Transverse colon (tissue), 4 donors: ENCODE measurements at regions not wholly inside any gene's neighbourhood (a gene's known extent, or its start where the extent isn't known, plus 50 kb on each side); places are given as distances from the start of the nearest gene placed in this dataset.

Experiments used
- DNase-seq: peaks from one replicate; pipeline ENCODE4 v3.0.0-alpha.2; 2019
- H3K27ac ChIP-seq, 4 donors: fragments of 200-600 bp; sonication (generic); 2 replicates each; pipeline ENCODE4 v1.5.1; 2016 to 2018; ENCODE audit warnings: inconsistent platforms in 4 of 4
- H3K27me3 ChIP-seq: fragments of 200-600 bp; sonication (generic); 2 replicates; pipeline ENCODE4 v1.5.1; 2017; ENCODE audit warnings: inconsistent platforms
- H3K36me3 ChIP-seq, 4 donors: fragments of 200-600 bp; sonication (generic); 2 replicates each; pipeline ENCODE4 v1.5.1; 2017 to 2019; ENCODE audit warnings: inconsistent platforms in 4 of 4
- H3K4me1 ChIP-seq, 4 donors: fragments of 200-600 bp; sonication (generic); 2 replicates each; pipeline ENCODE4 v1.5.1; 2017 to 2020; ENCODE audit warnings: inconsistent platforms in 4 of 4
- H3K4me3 ChIP-seq, 4 donors: fragments of 200-600 bp; sonication (generic); 1 replicate in 1 of 4; 2 replicates in 3 of 4; pipeline versions ENCODE4 v1.5.1 to v1.6.1; 2017 to 2019; ENCODE audit warnings: inconsistent platforms in 4 of 4
- H3K9me3 ChIP-seq, 2 donors: fragments of 200-600 bp; sonication (generic); 2 replicates each; pipeline ENCODE4 v1.5.1; 2017 to 2019; ENCODE audit warnings: inconsistent platforms in 2 of 2
- CTCF ChIP-seq, 5 experiments: fragments of 200-600 bp in 3 of 5; fragments of 450-650 bp in 2 of 5; sonication (generic) in 3 of 5; IDR thresholded peaks; 1 replicate in 2 of 5; 2 replicates in 3 of 5; pipeline ENCODE4 v1.5.1; 2016 to 2017; ENCODE audit warnings: antibody characterized with exemption in 5 of 5, inconsistent platforms in 3 of 5, mild to moderate bottlenecking in 2 of 5, moderate library complexity in 1 of 5
- EP300 ChIP-seq: sonication (generic); formaldehyde crosslinking; IDR thresholded peaks from one replicate; pipeline ENCODE4 v1.6.1; 2017; ENCODE audit warnings: antibody characterized with exemption, low read depth
- POLR2A ChIP-seq: fragments of 450-650 bp; IDR thresholded peaks from one replicate; pipeline ENCODE4 v1.6.1; 2016; ENCODE audit warnings: antibody characterized with exemption, mild to moderate bottlenecking, moderate library complexity
- POLR2AphosphoS5 ChIP-seq, 3 donors: sonication (generic); formaldehyde crosslinking; IDR thresholded peaks; one replicate each; pipeline ENCODE4 v1.6.1; 2016; ENCODE audit warnings: antibody characterized with exemption in 3 of 3
- WGBS, 2 donors: methylation state at CpG; one replicate each; pipeline ENCODE4 v1.1.5; 2018; ENCODE audit warnings: low coverage in 1 of 2; 5-methylcytosine and 5-hydroxymethylcytosine counted together
- in situ Hi-C, 4 donors: fragments of 200-750 bp; cut with MboI; loops; one replicate each; pipeline versions ENCODE4 v1.15.0 to v1.15.1; 2017; ENCODE audit warnings: low sequenced_read_pairs in 3 of 4, low pct_ligation_motif_present in 1 of 4, low pct_unique_long_range_greater_than_20kb in 1 of 4
- intact Hi-C: fragments of 100-400 bp; cut with DNase I; formaldehyde crosslinking; loops from one replicate; pipeline ENCODE4 v1.15.1; 2023; ENCODE audit warnings: low total_unique reads

GRCh38 chr22:48541401-48542098, 1286.1 kb downstream of the BRD1 start:
- 85% methylated on average over 16 of the region's 16 CpGs; no CpG with 5 or more reads in 1 of the 2 donors for WGBS, 2 donors
- Histone ChIP-seq H3K4me1 (no peaks in the 10 kb centered on the region), H3K4me3 (no peak overlapping the region), H3K27me3 (no peaks in the 10 kb centered on the region), H3K36me3 (no peaks in the 10 kb centered on the region), H3K27ac (no peak overlapping the region), H3K9me3 (no peaks in the 10 kb centered on the region)
- intact Hi-C loops, result no loop called here
- no peak for DNase-seq
- in situ Hi-C loops, result no loop called here
- TF ChIP-seq CTCF (IDR thresholded peaks at IDR 0.05) (no peak), POLR2AphosphoS5 (IDR thresholded peaks at IDR 0.05) (no peak), POLR2A (no peak), EP300 (no peak)

- Histone ChIP-seq H3K4me3 (no peak overlapping the region), H3K4me1 (no peaks in the 10 kb centered on the region), H3K9me3 (no peaks in the 10 kb centered on the region), H3K36me3 (no peaks in the 10 kb centered on the region), H3K27ac (no peak overlapping the region), H3K27me3 (no peaks in the 10 kb centered on the region)
- WGBS, 2 donors, result 31 to 56% methylated on average over 7 to 12 of the region's 12 CpGs
- no peak for DNase-seq
- TF ChIP-seq EP300 (no peak), POLR2AphosphoS5 (IDR thresholded peaks at IDR 0.05) (no peak), POLR2A (no peak), CTCF (IDR thresholded peaks at IDR 0.05) (no peak)
- intact Hi-C loops (no loop called here), in situ Hi-C loops (no loop called here)
Measured at GRCh38 chr22:48539261-48539660, 1288.4 kb downstream of the BRD1 start.

GRCh38 chr22:48538291-48538820, 1289.3 kb downstream of the BRD1 start:
- TF ChIP-seq EP300, result no peak
- no peak for TF ChIP-seq POLR2A
- TF ChIP-seq POLR2AphosphoS5 (IDR thresholded peaks at IDR 0.05), result no peak
- no peak for TF ChIP-seq CTCF (IDR thresholded peaks at IDR 0.05)
- no peak overlapping the region for H3K27ac ChIP-seq
- no peaks in the 10 kb centered on the region for H3K27me3 ChIP-seq
- intact Hi-C loops (no loop called here), in situ Hi-C loops (no loop called here)
- H3K36me3 ChIP-seq, result no peaks in the 10 kb centered on the region
- WGBS, 2 donors, result 86% methylated on average over 15 of the region's 18 CpGs; no CpG with 5 or more reads in 1 of the 2 donors
- no peak overlapping the region for H3K4me3 ChIP-seq
- H3K9me3 ChIP-seq, result no peaks in the 10 kb centered on the region
- DNase-seq, result no peak
- H3K4me1 ChIP-seq, result no peaks in the 10 kb centered on the region

GRCh38 chr22:48537343-48537680, 1290.4 kb downstream of the BRD1 start:
- Histone ChIP-seq H3K9me3 (no peaks in the 10 kb centered on the region), H3K27me3 (no peaks in the 10 kb centered on the region), H3K4me3 (no peak overlapping the region), H3K36me3 (no peaks in the 10 kb centered on the region), H3K4me1 (no peaks in the 10 kb centered on the region), H3K27ac (no peak overlapping the region)
- no peak for DNase-seq
- WGBS, 2 donors, result 84% methylated on average over 3 of the region's 3 CpGs; no CpG with 5 or more reads in 1 of the 2 donors
- intact Hi-C loops (no loop called here), in situ Hi-C loops (no loop called here)
- TF ChIP-seq POLR2A (no peak), POLR2AphosphoS5 (IDR thresholded peaks at IDR 0.05) (no peak), EP300 (no peak)
